Suppressor macrophage (primary cell): ENCODE measurements at regions not wholly inside any gene's neighbourhood (a gene's known extent, or its start where the extent isn't known, plus 50 kb on each side); places are given as distances from the start of the nearest gene placed in this dataset.
"Not testable (repeated sequence)": the region's sequence is repeated elsewhere in the genome, so short reads cannot be mapped to it uniquely, and the experiment has no call there.

Source experiments
- DNase-seq, 4 experiments: peaks; one replicate each; pipeline ENCODE4 v3.0.0-alpha.2; 2020 to 2022

DNA sequence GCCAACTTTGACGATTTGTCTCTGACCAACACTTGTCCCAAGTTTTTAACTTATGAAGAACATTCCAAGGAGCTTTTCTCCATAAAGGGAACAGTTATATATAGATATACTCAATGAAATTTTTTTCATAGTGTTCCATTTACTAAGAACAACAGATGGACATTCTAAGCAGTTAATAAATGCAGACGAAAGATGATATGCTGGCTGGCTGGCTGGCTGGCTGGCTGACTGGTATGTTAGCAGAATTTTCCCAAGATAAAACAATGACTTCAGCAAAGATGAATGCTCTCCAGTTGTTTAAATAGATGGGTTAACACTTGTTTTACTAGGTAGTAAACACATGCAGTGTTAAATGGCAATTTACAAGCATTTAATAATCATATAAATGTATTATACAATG is 62.2 kb downstream of the SPANXN3 start:
- DNase-seq, result no peak

DNA sequence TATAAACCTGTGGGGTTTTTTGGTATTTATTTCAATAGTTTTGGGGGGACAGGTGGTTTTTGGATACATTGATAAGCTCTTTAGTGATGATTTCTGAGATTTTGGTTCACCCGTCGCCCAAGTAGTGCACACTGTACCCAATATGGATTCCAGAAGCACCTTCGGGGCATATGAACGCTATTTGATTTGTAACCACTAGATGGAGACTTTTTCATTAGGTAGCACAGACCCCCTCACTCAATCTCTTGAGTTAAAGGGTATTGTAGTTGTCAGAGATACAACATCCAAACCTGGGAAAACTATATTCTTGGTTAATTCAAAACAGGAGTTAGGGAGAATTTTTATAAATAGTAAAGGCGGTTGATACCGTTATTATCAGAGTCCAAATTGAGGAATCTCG is 79.8 kb downstream of the SPANXN3 start:
- peak; percentile 1 to 34 (median 10) for DNase-seq

GRCh38 chrX:143435916-143436315 is 81.4 kb downstream of the SPANXN3 start:
- no peak for DNase-seq

- DNase-seq, result no peak
These were observed 87.5 kb downstream of the SPANXN3 start for GRCh38 chrX:143429811-143430210.

DNA sequence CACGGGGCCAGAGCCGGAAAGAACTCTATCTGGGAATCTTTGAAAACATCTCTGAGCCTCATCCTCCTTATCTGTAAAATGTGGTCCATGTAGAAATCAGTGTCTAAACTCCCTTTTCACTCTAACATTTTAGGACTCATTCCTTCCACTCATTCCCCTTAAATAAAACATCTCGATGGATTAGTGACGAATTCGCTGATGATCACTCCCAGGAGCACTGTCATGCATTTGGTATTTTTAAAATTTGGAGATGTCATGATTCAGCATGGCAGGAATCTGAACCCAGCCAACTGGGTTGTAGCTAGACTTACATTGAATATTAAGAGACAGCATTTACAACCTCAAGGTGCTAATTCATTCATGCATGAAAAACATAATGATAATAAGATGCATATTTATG is 88.1 kb downstream of the SPANXN3 start:
- no peak for DNase-seq

GRCh38 chrX:143401160-143401559 is 116.1 kb downstream of the SPANXN3 start:
- DNase-seq, result no peak

GRCh38 chrX:143378851-143379250 is 138.4 kb downstream of the SPANXN3 start:
- peak in 1 of 4 experiments; percentile 1 for DNase-seq

DNA sequence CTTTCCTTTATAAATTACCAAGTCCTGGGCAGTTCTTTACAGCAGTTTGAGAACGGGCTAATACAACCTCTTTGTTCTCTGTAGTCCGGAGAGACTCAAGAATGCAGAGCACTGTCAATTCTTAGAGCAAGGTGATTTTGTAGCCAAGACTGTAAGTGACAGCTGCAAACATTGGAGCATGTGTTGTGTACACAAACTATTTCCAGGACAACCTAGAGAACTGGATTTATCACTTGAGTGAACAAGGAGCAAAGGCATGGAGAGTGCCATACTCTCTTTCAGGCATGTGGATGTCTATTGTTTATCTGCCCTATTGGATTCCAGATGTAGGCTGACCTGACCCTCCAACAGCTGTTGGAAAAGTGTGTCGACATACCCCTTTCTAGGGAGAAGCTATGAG is 153.9 kb downstream of the SPANXN3 start:
- DNase-seq, result no peak

GRCh38 chrX:143340190-143340589 is 177.1 kb downstream of the SPANXN3 start:
- DNase-seq, result no peak

GRCh38 chrX:143336261-143336660 is 181.0 kb downstream of the SPANXN3 start:
- no peak for DNase-seq

DNA sequence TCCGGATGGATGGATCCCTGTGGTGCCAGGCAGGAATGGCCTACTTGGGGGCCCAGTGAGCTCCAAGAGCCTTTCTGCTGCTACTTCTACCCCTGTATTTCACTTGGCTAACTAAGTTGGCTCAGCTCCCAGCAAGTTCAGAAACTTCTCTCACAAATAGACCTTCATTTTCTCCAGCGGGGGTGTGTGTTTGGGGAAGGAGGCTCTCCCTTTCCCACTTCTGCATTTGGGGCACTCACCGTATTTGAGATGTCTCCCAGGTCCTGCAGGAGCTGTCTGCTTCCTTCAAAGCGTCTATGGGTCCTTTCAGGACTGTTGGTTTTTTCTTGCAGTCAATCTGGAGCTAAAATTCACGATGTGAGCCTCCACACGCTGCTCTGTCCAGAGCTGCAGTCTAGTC is 197.7 kb downstream of the SPANXN3 start:
- DNase-seq, result no peak

- DNase-seq, result not testable (repeated sequence)
These were observed 198.4 kb downstream of the SPANXN3 start for GRCh38 chrX:143318857-143319256.

GRCh38 chrX:143306991-143307937 is 210.0 kb downstream of the SPANXN3 start:
- DNase-seq, result no peak

GRCh38 chrX:143304518-143304917 is 212.8 kb downstream of the SPANXN3 start:
- DNase-seq, result no peak

DNA sequence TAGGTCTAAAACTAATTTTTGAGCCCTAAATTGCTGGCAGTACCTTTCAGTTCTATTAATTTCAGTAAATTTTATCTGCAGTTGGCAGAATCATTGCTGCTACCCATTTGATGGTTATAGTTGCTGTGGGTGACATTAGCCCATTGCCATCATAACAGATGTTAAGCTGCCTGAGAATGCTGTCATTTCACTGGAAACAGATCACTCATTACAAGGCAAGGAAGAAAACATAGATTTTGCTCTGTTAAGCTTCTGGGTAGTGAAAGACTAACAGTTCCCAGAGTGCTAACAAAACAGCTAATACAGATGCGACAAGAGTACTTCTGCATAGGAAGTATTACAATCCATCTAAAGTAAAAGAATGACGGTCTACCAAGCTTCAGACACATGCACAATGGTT is 213.2 kb downstream of the SPANXN3 start:
- no peak for DNase-seq

GRCh38 chrX:143298663-143299241 is 218.5 kb downstream of the SPANXN3 start:
- DNase-seq, result no peak

DNA sequence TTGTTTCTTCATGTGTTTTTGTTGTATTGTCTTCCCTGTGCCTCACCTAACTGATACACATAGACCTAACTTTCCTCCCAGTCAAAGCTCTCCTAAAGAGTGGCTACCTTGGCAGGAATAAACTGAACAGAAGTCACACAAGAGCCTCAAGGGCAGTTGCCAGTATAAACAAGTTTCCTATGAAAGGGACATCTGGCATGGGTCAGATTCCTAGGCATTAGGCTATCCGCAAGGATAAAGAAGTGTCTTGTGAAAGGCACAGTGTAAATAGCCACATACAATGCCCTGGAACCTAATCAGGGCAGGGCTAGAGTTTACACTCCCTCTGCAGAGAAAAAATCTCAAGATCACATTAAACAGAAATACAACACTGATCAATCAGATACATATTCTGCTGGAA is 220.8 kb downstream of the SPANXN3 start:
- DNase-seq, result no peak

GRCh38 chrX:143287236-143287635 is 230.0 kb downstream of the SPANXN3 start:
- DNase-seq, result no peak

GRCh38 chrX:143270317-143270716 is 244.6 kb downstream of the SPANXN4 start:
- no peak for DNase-seq

DNA sequence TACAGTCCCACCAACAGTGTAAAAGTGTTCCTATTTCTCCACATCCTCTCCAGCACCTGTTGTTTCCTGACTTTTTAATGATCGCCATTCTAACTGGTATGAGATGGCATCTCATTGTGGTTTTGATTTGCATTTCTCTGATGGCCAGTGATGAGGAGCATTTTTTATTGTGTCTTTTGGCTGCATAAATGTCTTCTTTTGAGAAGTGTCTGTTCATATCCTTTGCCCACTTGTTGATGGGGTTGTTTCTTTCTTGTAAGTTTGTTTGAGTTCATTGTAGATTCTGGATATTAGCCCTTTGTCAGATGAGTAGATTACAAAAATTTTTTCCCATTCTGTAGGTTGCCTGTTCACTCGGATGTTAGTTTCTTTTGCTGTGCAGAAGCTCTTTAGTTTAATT is 218.9 kb downstream of the SPANXN4 start:
- DNase-seq, result not testable (repeated sequence)

GRCh38 chrX:143240658-143241057 is 214.9 kb downstream of the SPANXN4 start:
- no peak for DNase-seq

- no peak for DNase-seq
These were observed 205.8 kb downstream of the SPANXN4 start for GRCh38 chrX:143231492-143231891.

- DNase-seq, result not testable (repeated sequence)
These were observed 202.9 kb downstream of the SPANXN4 start for GRCh38 chrX:143228600-143228999.

GRCh38 chrX:143206966-143207365 is 181.2 kb downstream of the SPANXN4 start:
- no peak for DNase-seq
